ENCODE measurements at regions not wholly inside any gene's neighbourhood (a gene's known extent, or its start where the extent isn't known, plus 50 kb on each side); places are given as distances from the start of the nearest gene placed in this dataset.

- TF ChIP-seq USF2 (IDR thresholded peaks at IDR 0.05; ENCODE audit: low read depth, low read length) (no peak), USF2 (CRISPR knock-in tag; IDR thresholded peaks at IDR 0.05; ENCODE audit: borderline replicate concordance) (no peak), CTCF (CRISPR knock-in tag; IDR thresholded peaks at IDR 0.05) (no peak), KAT2B (IDR thresholded peaks at IDR 0.05; ENCODE audit: borderline replicate concordance, low read depth, low read length) (no peak), ZBTB21 (CRISPR knock-in tag; IDR thresholded peaks at IDR 0.05) (no peak), NR3C1 (CRISPR knock-in tag; IDR thresholded peaks at IDR 0.05) (no peak), THAP8 (CRISPR knock-in tag; IDR thresholded peaks at IDR 0.05; ENCODE audit: borderline replicate concordance) (no peak), IRF2 (CRISPR knock-in tag; IDR thresholded peaks at IDR 0.05) (no peak), MTF1 (CRISPR knock-in tag; IDR thresholded peaks at IDR 0.05) (no peak), NBN (conservative IDR thresholded peaks at IDR 0.05) (no peak), ATF1 (CRISPR knock-in tag; IDR thresholded peaks at IDR 0.05) (no peak), ZNF44 (CRISPR knock-in tag; IDR thresholded peaks at IDR 0.05) (no peak), POLR2AphosphoS5 (IDR thresholded peaks at IDR 0.05; ENCODE audit: low read depth, low read length) (no peak)
Measured at GRCh38 chr3:176505878-176506621, 691.2 kb downstream of the TBL1XR1 start.
